ENCODE measurements at regions not wholly inside any gene's neighbourhood (a gene's known extent, or its start where the extent isn't known, plus 50 kb on each side); places are given as distances from the start of the nearest gene placed in this dataset.

GRCh38 chr13:66210677-66211076 is 1019.5 kb downstream of the PCDH9 start:
- H3K9me3 ChIP-seq, result no peaks in the 10 kb centered on the region
- DNase-seq (ENCODE audit: low spot score in 2 of 2), result no peak
- H3K27ac ChIP-seq, result no peak overlapping the region
- no peak overlapping the region for H3K4me3 ChIP-seq
- TF ChIP-seq EP300 (IDR thresholded peaks at IDR 0.05), result no peak
- no peak for TF ChIP-seq POLR2AphosphoS5 (IDR thresholded peaks at IDR 0.05)
- no peak for TF ChIP-seq POLR2A (IDR thresholded peaks at IDR 0.05)
- TF ChIP-seq CTCF (IDR thresholded peaks at IDR 0.05), result no peak
- H3K4me1 ChIP-seq, result no peaks in the 10 kb centered on the region
- no peaks in the 10 kb centered on the region for H3K36me3 ChIP-seq
- WGBS, result 76% methylated on average over 3 of the region's 3 CpGs
- H3K27me3 ChIP-seq, result no peaks in the 10 kb centered on the region

- no peaks in the 10 kb centered on the region for H3K4me1 ChIP-seq
- H3K36me3 ChIP-seq, result no peaks in the 10 kb centered on the region
- H3K9me3 ChIP-seq, result no peaks in the 10 kb centered on the region
- H3K4me3 ChIP-seq, result no peak overlapping the region
- H3K27ac ChIP-seq, result no peak overlapping the region
- H3K27me3 ChIP-seq, result no peaks in the 10 kb centered on the region
- 65% methylated on average over 3 of the region's 3 CpGs for WGBS
- TF ChIP-seq EP300 (IDR thresholded peaks at IDR 0.05), result no peak
- TF ChIP-seq POLR2AphosphoS5 (IDR thresholded peaks at IDR 0.05), result no peak
- no peak for TF ChIP-seq POLR2A (IDR thresholded peaks at IDR 0.05)
- TF ChIP-seq CTCF (IDR thresholded peaks at IDR 0.05), result no peak
- DNase-seq (ENCODE audit: low spot score in 2 of 2), result no peak
These were observed 1021.5 kb downstream of the PCDH9 start for GRCh38 chr13:66208589-66208988.

- H3K27ac ChIP-seq, result no peak overlapping the region
These were observed 1022.5 kb downstream of the PCDH9 start for GRCh38 chr13:66207610-66208009.

GRCh38 chr13:66205807-66206206 is 1024.3 kb downstream of the PCDH9 start:
- Histone ChIP-seq H3K9me3 (no peaks in the 10 kb centered on the region), H3K36me3 (no peaks in the 10 kb centered on the region), H3K4me1 (no peaks in the 10 kb centered on the region), H3K4me3 (no peak overlapping the region), H3K27ac (no peak overlapping the region), H3K27me3 (no peaks in the 10 kb centered on the region)
- DNase-seq (ENCODE audit: low spot score in 2 of 2), result no peak
- WGBS, result 38% methylated on average over 2 of the region's 2 CpGs
- no peak for TF ChIP-seq CTCF (IDR thresholded peaks at IDR 0.05)
- no peak for TF ChIP-seq EP300 (IDR thresholded peaks at IDR 0.05)
- TF ChIP-seq POLR2A (IDR thresholded peaks at IDR 0.05), result no peak
- no peak for TF ChIP-seq POLR2AphosphoS5 (IDR thresholded peaks at IDR 0.05)

More at GRCh38 chr13:66207610-66208009, 1022.5 kb downstream of the PCDH9 start:
- DNase-seq (ENCODE audit: low spot score in 2 of 2), result no peak
- no peaks in the 10 kb centered on the region for H3K27me3 ChIP-seq
- WGBS, result 19% methylated on average over 1 of the region's 1 CpG
- H3K4me1 ChIP-seq, result no peaks in the 10 kb centered on the region
- TF ChIP-seq CTCF (IDR thresholded peaks at IDR 0.05) (no peak), POLR2AphosphoS5 (IDR thresholded peaks at IDR 0.05) (no peak), POLR2A (IDR thresholded peaks at IDR 0.05) (no peak), EP300 (IDR thresholded peaks at IDR 0.05) (no peak)
- H3K4me3 ChIP-seq, result no peak overlapping the region
- no peaks in the 10 kb centered on the region for H3K36me3 ChIP-seq
- H3K9me3 ChIP-seq, result no peaks in the 10 kb centered on the region

GRCh38 chr13:66200555-66200954 is 1029.6 kb downstream of the PCDH9 start:
- TF ChIP-seq POLR2A (IDR thresholded peaks at IDR 0.05) (no peak), CTCF (IDR thresholded peaks at IDR 0.05) (no peak), EP300 (IDR thresholded peaks at IDR 0.05) (no peak), POLR2AphosphoS5 (IDR thresholded peaks at IDR 0.05) (no peak)
- Histone ChIP-seq H3K4me3 (no peak overlapping the region), H3K36me3 (no peaks in the 10 kb centered on the region), H3K9me3 (no peaks in the 10 kb centered on the region), H3K27ac (no peak overlapping the region), H3K4me1 (no peaks in the 10 kb centered on the region), H3K27me3 (no peaks in the 10 kb centered on the region)
- DNase-seq (ENCODE audit: low spot score in 2 of 2), result no peak

Measured in suprapubic skin (tissue), 4 donors.